ENCODE measurements at regions not wholly inside any gene's neighbourhood (a gene's known extent, or its start where the extent isn't known, plus 50 kb on each side); places are given as distances from the start of the nearest gene placed in this dataset.
"Not testable (repeated sequence)": the region's sequence is repeated elsewhere in the genome, so short reads cannot be mapped to it uniquely, and the experiment has no call there.

DNA sequence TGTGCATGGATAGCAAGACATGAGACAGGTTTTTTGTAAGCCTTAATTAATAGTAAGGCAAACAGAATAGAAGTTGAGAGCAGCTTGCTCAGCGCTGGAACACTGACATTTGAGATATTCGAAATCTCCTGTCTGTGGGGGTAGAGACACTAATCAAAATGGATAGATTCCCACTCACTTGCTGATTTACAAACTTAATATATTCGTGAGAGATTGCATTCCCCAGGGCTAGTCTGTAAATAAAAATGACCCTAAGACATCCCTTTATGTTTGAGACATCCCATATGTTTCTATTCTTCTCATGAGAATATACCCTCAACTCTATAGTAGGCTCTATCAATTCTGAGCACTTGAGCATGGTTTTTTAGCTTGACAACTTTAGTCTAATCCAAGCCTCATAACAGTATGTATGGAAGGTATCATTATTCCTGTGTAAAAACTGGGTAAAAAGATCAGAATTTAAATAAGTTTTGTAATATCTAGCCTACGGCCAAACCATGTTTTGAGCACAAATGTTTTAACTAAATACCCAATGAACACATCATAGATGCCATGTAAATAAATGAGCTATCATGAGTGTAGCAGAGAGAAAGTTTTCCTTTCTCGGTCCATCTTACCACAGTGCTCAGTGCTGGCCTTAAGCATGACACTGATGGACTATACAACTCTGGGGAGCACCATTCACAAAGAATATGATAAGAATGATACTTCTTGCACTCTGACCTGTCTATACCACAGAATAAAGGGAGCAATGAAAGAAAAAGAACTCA lies 609.2 kb downstream of the PSAT1 start:
- no peak for DNase-seq (ENCODE audit: low read depth)
- H3K4me3 ChIP-seq (ENCODE audit: low read depth, low read length) = no peak overlapping the region

DNA sequence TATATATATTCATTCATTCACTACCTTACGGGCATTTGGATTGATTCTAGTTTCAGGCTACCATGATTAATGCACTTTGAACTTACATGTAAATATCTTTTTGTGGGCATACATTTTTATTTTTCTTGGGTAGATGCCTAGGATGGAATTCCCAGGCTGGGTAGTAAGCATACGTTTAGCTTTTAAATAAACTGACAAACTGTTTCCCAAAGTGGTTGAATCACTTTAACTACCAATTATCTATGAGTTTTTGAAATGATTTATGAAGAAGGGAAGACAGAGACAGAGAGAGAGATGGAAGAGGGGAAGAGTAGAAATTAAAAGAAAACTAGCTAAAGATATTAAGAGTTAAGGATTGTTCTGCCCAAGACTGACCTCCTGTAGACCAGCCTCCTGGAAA lies 612.6 kb downstream of the PSAT1 start:
- no peak overlapping the region for H3K4me3 ChIP-seq (ENCODE audit: low read depth, low read length)
- TF ChIP-seq, protein P1, sequence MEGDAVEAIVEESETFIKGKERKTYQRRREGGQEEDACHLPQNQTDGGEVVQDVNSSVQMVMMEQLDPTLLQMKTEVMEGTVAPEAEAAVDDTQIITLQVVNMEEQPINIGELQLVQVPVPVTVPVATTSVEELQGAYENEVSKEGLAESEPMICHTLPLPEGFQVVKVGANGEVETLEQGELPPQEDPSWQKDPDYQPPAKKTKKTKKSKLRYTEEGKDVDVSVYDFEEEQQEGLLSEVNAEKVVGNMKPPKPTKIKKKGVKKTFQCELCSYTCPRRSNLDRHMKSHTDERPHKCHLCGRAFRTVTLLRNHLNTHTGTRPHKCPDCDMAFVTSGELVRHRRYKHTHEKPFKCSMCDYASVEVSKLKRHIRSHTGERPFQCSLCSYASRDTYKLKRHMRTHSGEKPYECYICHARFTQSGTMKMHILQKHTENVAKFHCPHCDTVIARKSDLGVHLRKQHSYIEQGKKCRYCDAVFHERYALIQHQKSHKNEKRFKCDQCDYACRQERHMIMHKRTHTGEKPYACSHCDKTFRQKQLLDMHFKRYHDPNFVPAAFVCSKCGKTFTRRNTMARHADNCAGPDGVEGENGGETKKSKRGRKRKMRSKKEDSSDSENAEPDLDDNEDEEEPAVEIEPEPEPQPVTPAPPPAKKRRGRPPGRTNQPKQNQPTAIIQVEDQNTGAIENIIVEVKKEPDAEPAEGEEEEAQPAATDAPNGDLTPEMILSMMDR (IDR thresholded peaks at IDR 0.05; ENCODE audit: insufficient read depth, low read depth, low read length) = no peak
- no peak for DNase-seq (ENCODE audit: low read depth)

More for the DNA sequence above, 609.2 kb downstream of the PSAT1 start:
- TF ChIP-seq, protein P1 (IDR thresholded peaks at IDR 0.05; ENCODE audit: insufficient read depth, low read depth, low read length) = no peak

- not testable (repeated sequence) for DNase-seq (ENCODE audit: low read depth); H3K4me3 ChIP-seq (ENCODE audit: low read depth, low read length)
Observed at GRCh38 chr9:78916884-78917283, 620.0 kb downstream of the PSAT1 start.

GRCh38 chr9:78918976-78919375 lies 622.1 kb downstream of the PSAT1 start:
- H3K4me3 ChIP-seq (ENCODE audit: low read depth, low read length) = no peak overlapping the region
- TF ChIP-seq, protein P1 (IDR thresholded peaks at IDR 0.05; ENCODE audit: insufficient read depth, low read depth, low read length) = no peak
- no peak for DNase-seq (ENCODE audit: low read depth)

GRCh38 chr9:78919701-78920100 lies 622.8 kb downstream of the PSAT1 start:
- TF ChIP-seq, protein P1 (IDR thresholded peaks at IDR 0.05; ENCODE audit: insufficient read depth, low read depth, low read length) = no peak
- no peak for DNase-seq (ENCODE audit: low read depth)
- no peak overlapping the region for H3K4me3 ChIP-seq (ENCODE audit: low read depth, low read length)

DNA sequence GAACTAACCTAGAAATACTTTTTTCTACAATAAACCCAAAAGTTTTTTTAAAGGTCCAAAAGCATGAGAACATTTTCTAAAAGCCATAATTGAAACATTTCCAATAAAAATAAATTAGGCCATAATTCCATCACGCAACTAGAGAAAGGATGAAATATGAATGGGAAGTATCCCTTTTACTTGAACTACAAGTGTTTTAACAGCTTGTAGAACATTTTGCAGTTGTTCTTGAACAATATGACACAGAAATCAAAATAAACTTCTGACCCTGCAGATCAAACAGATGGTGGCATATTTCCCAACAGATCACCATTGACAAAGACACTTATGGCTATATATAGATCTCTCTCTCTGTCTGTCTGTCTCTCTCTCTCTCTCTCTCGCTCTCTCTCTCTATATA lies 624.4 kb downstream of the PSAT1 start:
- no peak overlapping the region for H3K4me3 ChIP-seq (ENCODE audit: low read depth, low read length)
- TF ChIP-seq, protein P1 (IDR thresholded peaks at IDR 0.05; ENCODE audit: insufficient read depth, low read depth, low read length) = no peak
- no peak for DNase-seq (ENCODE audit: low read depth)

DNA sequence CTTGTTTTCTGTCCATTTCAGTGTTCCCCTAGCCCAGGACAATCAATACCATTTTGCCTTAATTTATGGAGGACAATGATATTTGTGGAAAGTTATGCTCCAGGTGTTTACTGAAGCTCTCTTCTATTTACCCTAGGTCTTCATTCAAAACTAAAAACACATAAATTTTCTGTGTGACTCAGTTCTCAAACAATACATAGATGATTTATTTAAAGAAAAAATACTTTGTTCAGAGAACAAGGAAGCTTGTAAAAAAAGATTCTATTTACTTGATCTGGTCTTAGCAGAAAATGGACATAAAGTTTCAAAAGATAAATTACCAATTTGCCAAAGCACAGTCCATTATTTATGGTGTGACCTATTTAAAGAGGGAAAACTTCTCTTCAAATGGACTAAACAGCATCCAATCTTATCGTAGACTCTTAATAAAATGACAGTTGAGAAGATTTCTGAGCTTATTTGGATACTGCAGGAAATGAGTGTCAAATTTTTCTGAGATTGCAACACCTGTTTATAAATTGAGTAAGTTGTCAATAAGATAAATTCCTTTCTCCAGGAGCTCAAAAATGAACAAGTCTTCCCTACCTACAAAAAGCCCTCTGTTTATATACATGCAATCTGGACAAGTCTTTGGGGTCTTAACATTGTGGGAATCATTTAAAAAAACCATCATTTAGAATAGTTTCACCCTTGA lies 627.2 kb downstream of the PSAT1 start:
- no peak overlapping the region for H3K4me3 ChIP-seq (ENCODE audit: low read depth, low read length)
- TF ChIP-seq, protein P1 (IDR thresholded peaks at IDR 0.05; ENCODE audit: insufficient read depth, low read depth, low read length) = no peak
- DNase-seq (ENCODE audit: low read depth) = no peak

Data from fibroblast of villous mesenchyme (primary cell).